ENCODE measurements at regions not wholly inside any gene's neighbourhood (a gene's known extent, or its start where the extent isn't known, plus 50 kb on each side); places are given as distances from the start of the nearest gene placed in this dataset.
A peak's percentile ranks its signal among the peaks of the same experiment; 100 is the strongest.

DNA sequence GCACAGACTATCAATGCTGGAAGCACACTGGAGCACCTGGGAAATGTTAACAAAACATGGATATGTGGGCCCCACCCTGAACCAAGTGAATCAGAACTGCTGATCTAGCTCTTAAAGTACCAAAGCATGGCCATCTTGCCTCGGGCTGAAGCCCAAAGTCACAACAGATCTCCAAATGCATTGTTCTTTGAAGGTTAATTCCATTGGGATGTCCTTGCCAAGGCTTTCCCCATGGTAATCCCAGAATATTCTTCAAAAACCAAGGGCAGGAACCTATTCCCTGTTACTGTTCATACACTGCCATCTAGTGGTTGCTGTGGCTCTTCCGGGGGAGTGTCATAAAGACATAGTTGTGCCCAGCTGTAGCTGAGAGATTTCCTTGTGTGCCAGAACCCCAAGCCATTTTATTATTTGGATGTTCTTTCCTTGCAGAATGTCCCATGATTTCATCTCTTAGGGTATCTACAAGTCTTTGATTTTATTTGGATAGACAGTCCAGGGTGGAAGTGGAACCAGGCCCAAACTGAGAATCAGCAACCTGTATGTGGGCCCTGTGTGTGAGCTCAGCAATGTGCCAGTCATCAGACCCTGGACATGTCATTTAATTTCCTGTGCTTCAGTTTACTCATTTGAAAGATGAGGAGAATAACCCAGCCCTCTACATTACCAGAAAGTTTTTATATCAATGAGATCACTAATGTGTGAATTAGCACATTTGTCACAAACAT is 290.0 kb downstream of the ACTL7B start:
- Histone ChIP-seq H3K27ac (no peak overlapping the region), H3K4me1 (ENCODE audit: insufficient read depth) (no peaks in the 10 kb centered on the region), H3K4me3 (no peak overlapping the region), H3K36me3 (no peaks in the 10 kb centered on the region), H3K9me3 (no peaks in the 10 kb centered on the region), H3K27me3 (no peaks in the 10 kb centered on the region)
- intact Hi-C loops (cut with DNase I), result loop anchor here in 3 of 4 donors (5.0 to 10.0 kb wide), 2 partner anchors 1099 to 1101 kb away; no protein-coding TSS in a partner anchor
- WGBS, 3 donors, result 1 to 11% (median 7%) methylated on average over 2 of the region's 2 CpGs
- TF ChIP-seq EP300 (IDR thresholded peaks at IDR 0.05), result no peak
- no peak for TF ChIP-seq POLR2A (IDR thresholded peaks at IDR 0.05)
- TF ChIP-seq CTCF (IDR thresholded peaks at IDR 0.05), result peak; percentile 42 to 76 (median 60)
- DNase-seq, result peak; percentile 22 to 60 (median 41)

DNA sequence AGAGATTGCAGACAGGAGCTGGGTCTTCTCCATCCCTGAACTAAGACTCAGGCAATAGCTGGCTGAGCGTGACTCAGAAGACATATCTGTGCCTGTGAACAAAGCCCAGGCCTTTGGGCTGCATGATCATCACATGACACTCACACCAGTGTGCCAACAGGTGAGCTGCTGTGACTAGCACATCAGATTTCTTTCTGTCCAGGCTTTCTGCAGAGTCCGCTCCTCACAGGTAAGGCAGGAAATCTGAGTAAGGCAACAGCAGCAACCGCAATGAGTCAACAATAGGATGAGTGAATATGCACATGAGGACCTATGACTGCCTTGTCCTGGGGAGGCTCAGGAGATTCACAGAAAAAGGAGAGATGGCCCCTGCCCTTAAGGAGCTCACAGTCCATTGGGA is 293.6 kb downstream of the ACTL7B start:
- intact Hi-C loops (cut with DNase I), result loop anchor here in 2 of 4 donors (10.0 kb wide), 1 partner anchor 1097 kb away; no protein-coding TSS in a partner anchor
- no peak for DNase-seq
- Histone ChIP-seq H3K27ac (no peak overlapping the region), H3K4me1 (ENCODE audit: insufficient read depth) (no peaks in the 10 kb centered on the region), H3K4me3 (no peak overlapping the region), H3K9me3 (no peaks in the 10 kb centered on the region), H3K27me3 (no peaks in the 10 kb centered on the region), H3K36me3 (no peaks in the 10 kb centered on the region)
- TF ChIP-seq POLR2A (IDR thresholded peaks at IDR 0.05), result no peak
- no peak for TF ChIP-seq CTCF (IDR thresholded peaks at IDR 0.05)
- no peak for TF ChIP-seq EP300 (IDR thresholded peaks at IDR 0.05)
- 92 to 100% (median 96%) methylated on average over 3 of the region's 3 CpGs for WGBS, 3 donors

- intact Hi-C loops (cut with DNase I), result no loop called here
- Histone ChIP-seq H3K27ac (no peak overlapping the region), H3K36me3 (no peaks in the 10 kb centered on the region), H3K4me1 (ENCODE audit: insufficient read depth) (no peaks in the 10 kb centered on the region), H3K9me3 (no peaks in the 10 kb centered on the region), H3K27me3 (no peaks in the 10 kb centered on the region), H3K4me3 (no peak overlapping the region)
- DNase-seq, result no peak
- WGBS, 3 donors, result 75 to 90% (median 89%) methylated on average over 2 of the region's 2 CpGs
- TF ChIP-seq CTCF (IDR thresholded peaks at IDR 0.05) (no peak), POLR2A (IDR thresholded peaks at IDR 0.05) (no peak), EP300 (IDR thresholded peaks at IDR 0.05) (no peak)
Measured at GRCh38 chr9:108559432-108559831, 296.4 kb downstream of the ACTL7B start.

- Histone ChIP-seq H3K9me3 (no peaks in the 10 kb centered on the region), H3K36me3 (no peaks in the 10 kb centered on the region), H3K27me3 (no peaks in the 10 kb centered on the region), H3K4me1 (ENCODE audit: insufficient read depth) (no peaks in the 10 kb centered on the region), H3K27ac (no peak overlapping the region), H3K4me3 (no peak overlapping the region)
- intact Hi-C loops (cut with DNase I), result no loop called here
- DNase-seq, result no peak
- TF ChIP-seq CTCF (IDR thresholded peaks at IDR 0.05), result no peak
- TF ChIP-seq POLR2A (IDR thresholded peaks at IDR 0.05), result no peak
- no peak for TF ChIP-seq EP300 (IDR thresholded peaks at IDR 0.05)
- 92 to 97% (median 96%) methylated on average over 3 of the region's 3 CpGs for WGBS, 3 donors
Measured at GRCh38 chr9:108554831-108555230, 301.0 kb downstream of the ACTL7B start.
